H1 (cell line): ENCODE measurements at regions not wholly inside any gene's neighbourhood (a gene's known extent, or its start where the extent isn't known, plus 50 kb on each side); places are given as distances from the start of the nearest gene placed in this dataset.

Experiments used
- CHD7 ChIP-seq: fragments of 300-600 bp; sonication (generic); IDR thresholded peaks from 2 replicates; pipeline ENCODE4 v1.7.1; 2012; ENCODE audit warnings: low read length, moderate library complexity, mild to moderate bottlenecking, inconsistent platforms; ENCODE audit not compliant: insufficient replicate concordance

- TF ChIP-seq CHD7 = no peak
Measured at GRCh38 chr4:36485885-36486284, 204.5 kb downstream of the DTHD1 start (continued).
